GM21825 (cell line): ENCODE measurements at regions not wholly inside any gene's neighbourhood (a gene's known extent, or its start where the extent isn't known, plus 50 kb on each side); places are given as distances from the start of the nearest gene placed in this dataset.

ENCODE experiments used
- ATAC-seq: cut with Tn5 transposase; IDR thresholded peaks from one replicate; pipeline ENCODE4 v1.9.1; 2021; ENCODE audit warnings: mild to moderate bottlenecking, moderate library complexity; ENCODE audit not compliant: unreplicated experiment

GRCh38 chr1:96376846-96377245 is 344.7 kb upstream of the PTBP2 start:
- no peak for ATAC-seq

- no peak for ATAC-seq
Observed at GRCh38 chr1:96384611-96385010, 337.0 kb upstream of the PTBP2 start.

- no peak for ATAC-seq
Observed at GRCh38 chr1:96387785-96388184, 333.8 kb upstream of the PTBP2 start.

- no peak for ATAC-seq
Observed at GRCh38 chr1:96388421-96389310, 332.9 kb upstream of the PTBP2 start.

- no peak for ATAC-seq
Observed at GRCh38 chr1:96400089-96400488, 321.5 kb upstream of the PTBP2 start.

- no peak for ATAC-seq
Observed at GRCh38 chr1:96409087-96409486, 312.5 kb upstream of the PTBP2 start.

- no peak for ATAC-seq
Observed at GRCh38 chr1:96409689-96410088, 311.9 kb upstream of the PTBP2 start.

- no peak for ATAC-seq
Observed at GRCh38 chr1:96411006-96411405, 310.6 kb upstream of the PTBP2 start.

GRCh38 chr1:96414598-96414997 is 307.0 kb upstream of the PTBP2 start:
- no peak for ATAC-seq

- no peak for ATAC-seq
Observed at GRCh38 chr1:96416111-96416595, 305.4 kb upstream of the PTBP2 start.

GRCh38 chr1:96416701-96417444 is 304.7 kb upstream of the PTBP2 start:
- peak; percentile 97 for ATAC-seq

GRCh38 chr1:96418969-96419368 is 302.6 kb upstream of the PTBP2 start:
- ATAC-seq = no peak

GRCh38 chr1:96424877-96425276 is 296.7 kb upstream of the PTBP2 start:
- ATAC-seq = no peak

GRCh38 chr1:96425382-96426129 is 296.0 kb upstream of the PTBP2 start:
- ATAC-seq = no peak

GRCh38 chr1:96427616-96428015 is 294.0 kb upstream of the PTBP2 start:
- ATAC-seq = no peak

GRCh38 chr1:96445302-96445701 is 276.3 kb upstream of the PTBP2 start:
- ATAC-seq = no peak

GRCh38 chr1:96464066-96464465 is 257.5 kb upstream of the PTBP2 start:
- ATAC-seq = no peak

- ATAC-seq = no peak
Observed at GRCh38 chr1:96464522-96464921, 257.1 kb upstream of the PTBP2 start.

- no peak for ATAC-seq
Observed at GRCh38 chr1:96464991-96465390, 256.6 kb upstream of the PTBP2 start.

- no peak for ATAC-seq
Observed at GRCh38 chr1:96465441-96465840, 256.1 kb upstream of the PTBP2 start.

GRCh38 chr1:96466842-96467241 is 254.7 kb upstream of the PTBP2 start:
- no peak for ATAC-seq
